Lower leg skin (tissue), 3 donors: ENCODE measurements at regions not wholly inside any gene's neighbourhood (a gene's known extent, or its start where the extent isn't known, plus 50 kb on each side); places are given as distances from the start of the nearest gene placed in this dataset.

Experiments
- POLR2A ChIP-seq, 2 donors: fragments of 450-650 bp; IDR thresholded peaks; one replicate each; pipeline ENCODE4 v1.6.1; 2016 to 2017; ENCODE audit warnings: antibody characterized with exemption in 2 of 2, mild to moderate bottlenecking in 1 of 2, moderate library complexity in 1 of 2
- TF ChIP-seq, protein P1 (sequence below), 3 donors: fragments of 450-650 bp; IDR thresholded peaks; one replicate each; pipeline ENCODE4 v1.5.1; 2016; ENCODE audit warnings: antibody characterized with exemption in 3 of 3, mild to moderate bottlenecking in 3 of 3, moderate library complexity in 2 of 3

DNA sequence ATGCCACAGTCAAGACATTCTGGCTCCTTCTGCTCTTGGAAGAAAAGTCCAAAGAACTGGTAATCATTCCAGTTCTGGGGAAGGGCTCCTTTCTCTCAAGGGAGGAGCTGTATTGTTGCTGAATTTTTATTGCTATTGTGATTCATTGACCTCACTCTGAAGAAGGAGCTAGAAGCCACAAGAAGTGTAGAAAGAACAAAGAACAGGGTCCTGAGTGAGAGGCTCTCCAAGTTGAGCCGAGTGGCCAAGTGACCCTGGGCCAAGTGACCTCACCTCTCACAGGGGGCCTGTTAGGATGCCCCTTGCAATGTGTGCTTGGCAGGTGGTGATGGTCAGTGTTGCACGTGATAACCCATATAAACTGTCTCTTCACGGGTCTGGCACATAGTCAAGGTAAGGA, 173.3 kb downstream of the FGF18 start:
- TF ChIP-seq, protein P1, sequence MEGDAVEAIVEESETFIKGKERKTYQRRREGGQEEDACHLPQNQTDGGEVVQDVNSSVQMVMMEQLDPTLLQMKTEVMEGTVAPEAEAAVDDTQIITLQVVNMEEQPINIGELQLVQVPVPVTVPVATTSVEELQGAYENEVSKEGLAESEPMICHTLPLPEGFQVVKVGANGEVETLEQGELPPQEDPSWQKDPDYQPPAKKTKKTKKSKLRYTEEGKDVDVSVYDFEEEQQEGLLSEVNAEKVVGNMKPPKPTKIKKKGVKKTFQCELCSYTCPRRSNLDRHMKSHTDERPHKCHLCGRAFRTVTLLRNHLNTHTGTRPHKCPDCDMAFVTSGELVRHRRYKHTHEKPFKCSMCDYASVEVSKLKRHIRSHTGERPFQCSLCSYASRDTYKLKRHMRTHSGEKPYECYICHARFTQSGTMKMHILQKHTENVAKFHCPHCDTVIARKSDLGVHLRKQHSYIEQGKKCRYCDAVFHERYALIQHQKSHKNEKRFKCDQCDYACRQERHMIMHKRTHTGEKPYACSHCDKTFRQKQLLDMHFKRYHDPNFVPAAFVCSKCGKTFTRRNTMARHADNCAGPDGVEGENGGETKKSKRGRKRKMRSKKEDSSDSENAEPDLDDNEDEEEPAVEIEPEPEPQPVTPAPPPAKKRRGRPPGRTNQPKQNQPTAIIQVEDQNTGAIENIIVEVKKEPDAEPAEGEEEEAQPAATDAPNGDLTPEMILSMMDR (IDR thresholded peaks at IDR 0.05): no peak
- TF ChIP-seq POLR2A (IDR thresholded peaks at IDR 0.05): no peak
